Type B pancreatic cell (in vitro differentiated cells): ENCODE measurements at regions not wholly inside any gene's neighbourhood (a gene's known extent, or its start where the extent isn't known, plus 50 kb on each side); places are given as distances from the start of the nearest gene placed in this dataset.

Experiments
- DNase-seq: peaks from one replicate; pipeline ENCODE4 v3.0.0; 2021; ENCODE audit warnings: mixed read lengths; ENCODE audit not compliant: unreplicated experiment; ENCODE audit errors: extremely low spot score
- H3K27ac Mint-ChIP-seq: 2 replicates; pipeline ENCODE4 v1.8.0; 2021; ENCODE audit warnings: mild to moderate bottlenecking, mixed read lengths
- H3K27me3 Mint-ChIP-seq: 2 replicates; pipeline ENCODE4 v1.8.0; 2021; ENCODE audit warnings: mixed read lengths
- H3K36me3 Mint-ChIP-seq: 2 replicates; pipeline ENCODE4 v1.8.0; 2021; ENCODE audit warnings: mixed read lengths
- H3K4me1 Mint-ChIP-seq: one replicate; pipeline ENCODE4 v1.8.0; 2021; ENCODE audit warnings: mixed read lengths; ENCODE audit not compliant: unreplicated experiment
- H3K4me3 Mint-ChIP-seq: 2 replicates; pipeline ENCODE4 v1.8.0; 2021; ENCODE audit warnings: mild to moderate bottlenecking, mixed read lengths
- H3K9me3 Mint-ChIP-seq: 2 replicates; pipeline ENCODE4 v1.8.0; 2021; ENCODE audit warnings: mixed read lengths
- TF ChIP-seq, protein P1 (sequence below): fragments of 200-600 bp; sonication (generic); conservative IDR thresholded peaks from 2 replicates; pipeline ENCODE4 v1.5.0; 2021; ENCODE audit warnings: antibody characterized with exemption, mild to moderate bottlenecking

DNA sequence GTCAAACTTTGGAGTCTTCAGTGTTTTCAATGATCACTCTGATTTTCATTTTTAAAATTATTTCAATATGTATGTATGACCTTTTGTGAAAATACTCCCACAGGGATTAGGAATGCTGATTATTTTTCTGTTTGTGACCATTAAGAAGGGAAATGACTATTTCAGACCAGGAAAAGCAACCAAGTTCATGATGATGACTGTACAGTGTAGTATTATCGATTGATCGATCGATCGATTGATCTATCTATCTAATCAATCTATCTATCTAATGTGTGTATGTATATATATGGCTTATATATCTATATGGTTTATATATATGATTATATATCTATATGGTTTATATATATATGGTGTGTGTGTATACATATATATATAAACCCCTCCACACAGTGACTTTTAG is 131.5 kb upstream of the VEGFC start:
- Mint-ChIP-seq H3K36me3 (no peaks in the 10 kb centered on the region), H3K4me1 (no peaks in the 10 kb centered on the region), H3K9me3 (no peaks in the 10 kb centered on the region), H3K27ac (no peak overlapping the region), H3K27me3 (no peaks in the 10 kb centered on the region), H3K4me3 (no peak overlapping the region)
- DNase-seq = no peak
- TF ChIP-seq, protein P1, sequence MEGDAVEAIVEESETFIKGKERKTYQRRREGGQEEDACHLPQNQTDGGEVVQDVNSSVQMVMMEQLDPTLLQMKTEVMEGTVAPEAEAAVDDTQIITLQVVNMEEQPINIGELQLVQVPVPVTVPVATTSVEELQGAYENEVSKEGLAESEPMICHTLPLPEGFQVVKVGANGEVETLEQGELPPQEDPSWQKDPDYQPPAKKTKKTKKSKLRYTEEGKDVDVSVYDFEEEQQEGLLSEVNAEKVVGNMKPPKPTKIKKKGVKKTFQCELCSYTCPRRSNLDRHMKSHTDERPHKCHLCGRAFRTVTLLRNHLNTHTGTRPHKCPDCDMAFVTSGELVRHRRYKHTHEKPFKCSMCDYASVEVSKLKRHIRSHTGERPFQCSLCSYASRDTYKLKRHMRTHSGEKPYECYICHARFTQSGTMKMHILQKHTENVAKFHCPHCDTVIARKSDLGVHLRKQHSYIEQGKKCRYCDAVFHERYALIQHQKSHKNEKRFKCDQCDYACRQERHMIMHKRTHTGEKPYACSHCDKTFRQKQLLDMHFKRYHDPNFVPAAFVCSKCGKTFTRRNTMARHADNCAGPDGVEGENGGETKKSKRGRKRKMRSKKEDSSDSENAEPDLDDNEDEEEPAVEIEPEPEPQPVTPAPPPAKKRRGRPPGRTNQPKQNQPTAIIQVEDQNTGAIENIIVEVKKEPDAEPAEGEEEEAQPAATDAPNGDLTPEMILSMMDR = no peak

DNA sequence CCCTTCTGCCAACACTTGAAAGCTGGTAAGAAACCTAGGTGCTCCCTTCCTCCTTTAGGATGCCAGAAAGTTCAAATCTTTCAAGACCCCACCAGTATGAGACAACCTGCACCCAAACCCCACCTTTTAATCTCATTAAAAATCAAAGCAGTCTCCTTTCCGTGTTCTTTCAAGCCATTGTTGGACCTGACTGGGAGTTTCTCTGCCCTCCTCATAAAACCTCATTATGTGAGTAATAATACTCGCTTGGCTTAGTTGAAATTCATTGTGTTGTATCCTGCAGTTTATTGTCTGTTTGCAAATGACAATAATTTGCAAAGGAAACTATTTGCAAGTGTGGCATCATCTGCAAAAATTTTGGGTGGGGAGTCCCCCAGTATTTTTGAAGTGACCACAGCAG is 133.2 kb upstream of the VEGFC start:
- no peak for DNase-seq
- no peaks in the 10 kb centered on the region for H3K36me3 Mint-ChIP-seq
- H3K9me3 Mint-ChIP-seq = no peaks in the 10 kb centered on the region
- H3K27me3 Mint-ChIP-seq = no peaks in the 10 kb centered on the region
- TF ChIP-seq, protein P1 = no peak
- no peaks in the 10 kb centered on the region for H3K4me1 Mint-ChIP-seq
- no peak overlapping the region for H3K27ac Mint-ChIP-seq
- no peak overlapping the region for H3K4me3 Mint-ChIP-seq

DNA sequence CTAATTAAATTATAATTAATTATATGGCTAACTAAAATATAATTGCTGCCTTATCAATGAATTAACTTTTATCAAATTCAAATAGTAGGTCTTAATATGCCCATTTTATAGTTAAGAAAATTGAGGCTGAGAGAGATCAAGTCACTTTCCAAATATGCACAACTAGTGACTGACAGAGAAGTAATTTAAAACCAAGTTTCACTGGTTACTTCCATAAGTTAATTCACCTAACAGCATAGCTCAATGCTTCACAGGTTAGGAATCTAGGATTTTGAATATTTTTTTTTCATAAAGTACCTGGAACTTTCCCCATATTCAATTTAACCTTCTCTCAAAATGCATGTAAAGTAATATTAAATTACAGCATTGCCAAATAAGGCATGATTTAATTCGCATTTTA is 134.4 kb upstream of the VEGFC start:
- Mint-ChIP-seq H3K36me3 (no peaks in the 10 kb centered on the region), H3K9me3 (no peaks in the 10 kb centered on the region), H3K4me1 (no peaks in the 10 kb centered on the region), H3K27me3 (no peaks in the 10 kb centered on the region), H3K4me3 (no peak overlapping the region), H3K27ac (no peak overlapping the region)
- DNase-seq = no peak
- TF ChIP-seq, protein P1 = no peak

DNA sequence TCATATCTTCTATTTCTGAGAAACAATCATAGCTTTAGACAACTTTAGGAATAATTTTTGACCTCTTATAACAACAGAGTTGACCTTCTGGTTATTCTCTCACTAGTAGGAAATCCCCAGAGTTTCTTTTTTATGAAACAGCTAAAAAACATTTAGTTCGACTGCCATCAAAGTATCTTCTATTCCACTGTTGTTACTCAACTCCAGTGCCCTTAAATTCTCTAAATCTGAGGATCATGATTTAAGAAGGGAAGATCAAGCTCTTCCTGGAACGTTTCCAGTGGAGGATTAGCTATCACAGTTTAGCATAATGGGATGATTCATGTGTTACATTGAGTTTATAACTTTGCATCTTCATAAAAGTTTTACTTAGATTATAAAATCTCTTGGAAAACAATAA is 134.9 kb upstream of the VEGFC start:
- DNase-seq = no peak
- Mint-ChIP-seq H3K4me3 (no peak overlapping the region), H3K36me3 (no peaks in the 10 kb centered on the region), H3K4me1 (no peaks in the 10 kb centered on the region), H3K27ac (no peak overlapping the region), H3K27me3 (no peaks in the 10 kb centered on the region), H3K9me3 (no peaks in the 10 kb centered on the region)
- TF ChIP-seq, protein P1 = no peak

DNA sequence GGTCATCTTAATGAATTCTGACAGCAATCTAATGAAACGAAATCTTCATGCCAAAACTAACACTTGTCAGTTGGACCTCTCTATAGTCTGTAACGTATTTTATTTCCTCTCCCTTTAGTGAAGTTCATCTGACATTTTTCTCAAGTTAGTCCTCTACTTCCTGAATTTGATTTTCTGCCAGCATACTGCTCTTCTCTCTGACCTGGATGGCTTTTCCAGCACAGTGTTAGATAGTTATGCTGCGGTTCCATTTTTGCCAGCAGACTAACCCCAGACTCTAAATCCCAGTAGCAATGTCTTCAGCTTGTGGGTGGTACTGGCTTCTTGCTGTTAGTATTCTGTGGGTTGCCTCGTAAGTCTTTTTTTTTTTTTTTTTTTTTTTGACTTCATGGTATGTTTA is 146.7 kb upstream of the VEGFC start:
- no peak overlapping the region for H3K4me3 Mint-ChIP-seq
- H3K9me3 Mint-ChIP-seq = no peaks in the 10 kb centered on the region
- DNase-seq = no peak
- no peak overlapping the region for H3K27ac Mint-ChIP-seq
- H3K36me3 Mint-ChIP-seq = no peaks in the 10 kb centered on the region
- no peaks in the 10 kb centered on the region for H3K4me1 Mint-ChIP-seq
- TF ChIP-seq, protein P1 = no peak
- H3K27me3 Mint-ChIP-seq = no peaks in the 10 kb centered on the region

DNA sequence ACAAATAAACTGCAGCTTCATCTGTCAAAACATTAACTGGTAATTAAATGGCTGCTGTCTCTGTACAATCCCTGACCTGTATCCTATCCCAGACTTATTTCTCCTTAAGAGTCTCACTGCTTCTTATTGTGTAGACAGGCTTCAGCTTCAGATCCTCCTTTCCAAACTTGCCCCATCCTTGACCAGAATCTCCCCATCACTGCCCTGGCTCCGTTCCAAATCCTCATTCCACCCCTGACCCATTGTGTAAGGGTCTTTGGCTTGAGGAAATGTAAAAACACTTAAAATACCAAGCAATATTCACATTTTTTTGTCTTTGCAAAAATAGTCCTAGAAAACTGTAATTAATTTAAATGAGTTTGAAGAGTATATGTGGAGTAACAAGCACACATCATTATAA is 152.6 kb upstream of the VEGFC start:
- Mint-ChIP-seq H3K27me3 (no peaks in the 10 kb centered on the region), H3K27ac (no peak overlapping the region), H3K4me3 (no peak overlapping the region), H3K9me3 (no peaks in the 10 kb centered on the region), H3K4me1 (no peaks in the 10 kb centered on the region), H3K36me3 (no peaks in the 10 kb centered on the region)
- DNase-seq = no peak
- TF ChIP-seq, protein P1 = no peak
